Ishikawa (cell line): ENCODE measurements at regions not wholly inside any gene's neighbourhood (a gene's known extent, or its start where the extent isn't known, plus 50 kb on each side); places are given as distances from the start of the nearest gene placed in this dataset.

Experiments
- EGR1 ChIP-seq: IDR thresholded peaks from 2 replicates; pipeline ENCODE4 v1.6.1; 2012
- TAF1 ChIP-seq: IDR thresholded peaks from 2 replicates; pipeline ENCODE4 v1.6.1; 2012; ENCODE audit warnings: low read depth, mild to moderate bottlenecking

- TF ChIP-seq EGR1 (no peak), TAF1 (no peak)
These were observed 919.1 kb downstream of the MCTP2 start for GRCh38 chr15:95150466-95150865.
